Astrocyte of the spinal cord (primary cell): ENCODE measurements at regions not wholly inside any gene's neighbourhood (a gene's known extent, or its start where the extent isn't known, plus 50 kb on each side); places are given as distances from the start of the nearest gene placed in this dataset.

Source experiments
- DNase-seq: peaks from one replicate; pipeline ENCODE4 v3.0.0; 2011; ENCODE audit warnings: low read depth, low spot score
- H3K4me3 ChIP-seq: 2 replicates; pipeline ENCODE4 v1.5.1; 2011; ENCODE audit warnings: low read depth, mild to moderate bottlenecking, low read length, moderate library complexity
- in situ Hi-C: cut with HindIII; loops from 2 replicates; pipeline ENCODE4 v1.10.0; 2017; ENCODE audit warnings: low sequenced_read_pairs
- TF ChIP-seq, protein P1 (sequence below): IDR thresholded peaks from 2 replicates; pipeline ENCODE4 v1.5.1; 2012; ENCODE audit warnings: low read depth, mild to moderate bottlenecking, low read length, inconsistent platforms

GRCh38 chr1:219993554-219994433, 52.5 kb downstream of the EPRS1 start:
- H3K4me3 ChIP-seq = no peak overlapping the region
- in situ Hi-C loops = no loop called here
- TF ChIP-seq, protein P1, sequence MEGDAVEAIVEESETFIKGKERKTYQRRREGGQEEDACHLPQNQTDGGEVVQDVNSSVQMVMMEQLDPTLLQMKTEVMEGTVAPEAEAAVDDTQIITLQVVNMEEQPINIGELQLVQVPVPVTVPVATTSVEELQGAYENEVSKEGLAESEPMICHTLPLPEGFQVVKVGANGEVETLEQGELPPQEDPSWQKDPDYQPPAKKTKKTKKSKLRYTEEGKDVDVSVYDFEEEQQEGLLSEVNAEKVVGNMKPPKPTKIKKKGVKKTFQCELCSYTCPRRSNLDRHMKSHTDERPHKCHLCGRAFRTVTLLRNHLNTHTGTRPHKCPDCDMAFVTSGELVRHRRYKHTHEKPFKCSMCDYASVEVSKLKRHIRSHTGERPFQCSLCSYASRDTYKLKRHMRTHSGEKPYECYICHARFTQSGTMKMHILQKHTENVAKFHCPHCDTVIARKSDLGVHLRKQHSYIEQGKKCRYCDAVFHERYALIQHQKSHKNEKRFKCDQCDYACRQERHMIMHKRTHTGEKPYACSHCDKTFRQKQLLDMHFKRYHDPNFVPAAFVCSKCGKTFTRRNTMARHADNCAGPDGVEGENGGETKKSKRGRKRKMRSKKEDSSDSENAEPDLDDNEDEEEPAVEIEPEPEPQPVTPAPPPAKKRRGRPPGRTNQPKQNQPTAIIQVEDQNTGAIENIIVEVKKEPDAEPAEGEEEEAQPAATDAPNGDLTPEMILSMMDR = no peak
- no peak for DNase-seq

GRCh38 chr1:219991919-219992318, 54.4 kb downstream of the EPRS1 start:
- in situ Hi-C loops = no loop called here
- TF ChIP-seq, protein P1 = no peak
- DNase-seq = no peak
- H3K4me3 ChIP-seq = no peak overlapping the region

- TF ChIP-seq, protein P1 = no peak
- H3K4me3 ChIP-seq = no peak overlapping the region
- in situ Hi-C loops = no loop called here
- DNase-seq = no peak
Observed at GRCh38 chr1:219991511-219991810, 54.8 kb downstream of the EPRS1 start.

DNA sequence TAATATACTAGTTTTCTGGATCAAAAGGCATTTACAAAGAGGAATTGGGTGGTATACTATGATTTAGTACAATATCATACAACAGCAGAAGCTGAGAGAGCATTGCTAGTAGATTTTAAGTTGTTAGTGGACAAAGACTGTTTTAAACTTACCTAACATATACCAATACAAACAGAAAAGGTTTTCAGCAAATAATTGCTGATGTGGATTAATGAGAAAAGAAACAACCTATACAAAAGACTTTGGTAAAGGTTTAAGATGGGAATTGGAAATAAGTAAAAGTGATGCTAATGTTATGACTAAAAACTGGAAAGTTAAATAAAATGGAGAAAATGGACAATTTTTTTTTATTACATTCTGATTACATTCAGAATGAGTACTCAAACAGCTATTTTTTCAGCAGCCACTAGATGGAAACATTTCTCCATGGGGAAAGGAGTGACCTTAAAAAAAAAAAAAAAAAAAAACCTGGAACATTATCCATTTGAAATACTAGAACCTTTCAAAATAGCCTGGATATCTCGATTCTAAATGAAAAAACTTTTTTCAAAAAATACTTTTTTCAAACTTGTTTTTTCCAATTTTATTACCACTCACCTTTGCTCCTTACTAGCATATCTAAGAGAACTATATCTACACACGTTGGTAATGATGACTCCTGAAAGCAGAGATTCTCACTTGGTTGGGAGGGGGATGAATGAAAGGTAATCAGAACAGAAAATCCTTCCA, 55.4 kb downstream of the EPRS1 start:
- peak; percentile 52 for DNase-seq

GRCh38 chr1:219989766-219990165, 56.5 kb downstream of the EPRS1 start:
- H3K4me3 ChIP-seq = no peak overlapping the region
- no peak for DNase-seq
- in situ Hi-C loops = no loop called here
- TF ChIP-seq, protein P1 = no peak

More for the DNA sequence above, 55.4 kb downstream of the EPRS1 start:
- in situ Hi-C loops = no loop called here
- H3K4me3 ChIP-seq = no peak overlapping the region
- TF ChIP-seq, protein P1 = peak; percentile 66

- H3K4me3 ChIP-seq = no peak overlapping the region
- no peak for DNase-seq
- in situ Hi-C loops = no loop called here
Observed at GRCh38 chr1:219988818-219989217, 57.5 kb downstream of the EPRS1 start.

More at GRCh38 chr1:219988818-219989217, 57.5 kb downstream of the EPRS1 start:
- TF ChIP-seq, protein P1 = no peak
